GM12874 (cell line): ENCODE measurements at regions not wholly inside any gene's neighbourhood (a gene's known extent, or its start where the extent isn't known, plus 50 kb on each side); places are given as distances from the start of the nearest gene placed in this dataset.

ENCODE experiments used
- TF ChIP-seq, protein P1 (sequence below): IDR thresholded peaks from 2 replicates; pipeline ENCODE4 v1.5.1; 2011; ENCODE audit warnings: low read depth, mild to moderate bottlenecking, control low read depth, low read length, moderate library complexity; ENCODE audit not compliant: insufficient read depth

DNA sequence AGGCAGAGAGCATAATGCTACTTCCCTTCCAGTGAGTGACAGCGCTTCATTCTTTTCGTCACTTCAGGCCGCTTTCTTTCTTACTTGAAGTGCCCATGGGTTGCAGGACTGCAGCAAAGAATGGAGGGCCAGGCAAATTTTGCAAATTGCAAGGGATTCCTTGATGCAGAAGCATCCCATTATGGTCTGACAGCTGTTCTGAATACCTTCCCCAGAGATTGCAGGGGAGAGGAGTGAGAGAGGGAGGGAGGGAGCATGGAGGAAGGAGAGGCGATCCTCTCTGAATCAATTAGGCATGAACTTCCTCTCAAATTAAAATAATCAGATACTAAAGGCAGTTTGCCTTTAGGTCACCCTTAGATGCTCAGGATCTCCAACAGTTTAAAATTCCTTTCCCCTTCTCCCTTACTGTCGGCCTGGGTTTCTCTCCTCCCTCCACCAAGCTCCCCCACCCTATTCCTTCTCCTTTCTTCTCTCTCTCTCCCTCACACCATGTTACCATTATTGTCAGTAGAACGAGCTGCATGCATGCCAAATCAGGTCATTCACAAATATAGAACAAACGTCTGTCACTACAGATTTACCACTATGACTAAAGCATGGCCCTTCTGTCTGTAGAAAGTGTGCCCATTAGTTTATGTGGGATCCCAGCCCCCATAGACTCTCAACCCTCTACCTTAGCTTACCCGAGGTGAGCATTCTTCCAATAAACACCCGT, 289.2 kb downstream of the CD83 start:
- TF ChIP-seq, protein P1, sequence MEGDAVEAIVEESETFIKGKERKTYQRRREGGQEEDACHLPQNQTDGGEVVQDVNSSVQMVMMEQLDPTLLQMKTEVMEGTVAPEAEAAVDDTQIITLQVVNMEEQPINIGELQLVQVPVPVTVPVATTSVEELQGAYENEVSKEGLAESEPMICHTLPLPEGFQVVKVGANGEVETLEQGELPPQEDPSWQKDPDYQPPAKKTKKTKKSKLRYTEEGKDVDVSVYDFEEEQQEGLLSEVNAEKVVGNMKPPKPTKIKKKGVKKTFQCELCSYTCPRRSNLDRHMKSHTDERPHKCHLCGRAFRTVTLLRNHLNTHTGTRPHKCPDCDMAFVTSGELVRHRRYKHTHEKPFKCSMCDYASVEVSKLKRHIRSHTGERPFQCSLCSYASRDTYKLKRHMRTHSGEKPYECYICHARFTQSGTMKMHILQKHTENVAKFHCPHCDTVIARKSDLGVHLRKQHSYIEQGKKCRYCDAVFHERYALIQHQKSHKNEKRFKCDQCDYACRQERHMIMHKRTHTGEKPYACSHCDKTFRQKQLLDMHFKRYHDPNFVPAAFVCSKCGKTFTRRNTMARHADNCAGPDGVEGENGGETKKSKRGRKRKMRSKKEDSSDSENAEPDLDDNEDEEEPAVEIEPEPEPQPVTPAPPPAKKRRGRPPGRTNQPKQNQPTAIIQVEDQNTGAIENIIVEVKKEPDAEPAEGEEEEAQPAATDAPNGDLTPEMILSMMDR, result no peak

DNA sequence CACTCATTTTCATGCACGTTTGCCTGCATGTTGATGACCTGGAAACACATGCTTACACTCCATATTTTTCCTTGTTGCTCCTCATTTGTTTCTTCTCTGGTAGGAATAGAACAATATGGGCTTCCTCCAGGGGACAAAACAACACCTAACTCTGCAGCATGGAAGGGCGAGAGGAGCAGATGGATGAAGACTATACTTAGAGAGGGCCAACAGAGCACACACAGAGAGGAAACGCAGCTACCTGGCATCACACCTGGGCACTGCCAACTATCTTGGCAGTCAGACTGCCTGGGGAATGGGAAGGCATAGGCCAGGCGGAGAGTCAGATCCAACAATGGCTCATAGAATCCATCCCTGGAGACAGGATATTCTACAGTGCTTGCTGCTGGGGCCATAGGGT, 290.9 kb downstream of the CD83 start:
- TF ChIP-seq, protein P1, result no peak

DNA sequence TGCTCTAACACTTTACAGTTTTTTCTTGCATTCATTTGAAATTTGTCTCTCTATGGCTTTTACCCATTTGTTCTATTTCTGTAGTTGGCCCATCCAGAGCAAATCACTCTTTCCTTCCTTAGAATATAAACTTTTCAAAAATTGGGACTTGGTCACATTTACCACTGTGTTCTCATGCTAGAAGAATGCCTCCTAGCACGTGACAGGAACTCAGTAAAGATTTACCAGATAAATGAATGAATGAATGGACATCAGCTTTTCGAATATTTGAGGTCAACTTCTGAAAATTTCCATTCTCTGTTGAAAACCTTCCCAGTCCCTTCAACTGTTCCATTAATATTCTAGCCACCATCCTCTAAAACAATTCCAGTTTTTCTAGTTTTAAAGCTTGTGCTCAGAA, 294.5 kb downstream of the CD83 start:
- TF ChIP-seq, protein P1, result no peak

DNA sequence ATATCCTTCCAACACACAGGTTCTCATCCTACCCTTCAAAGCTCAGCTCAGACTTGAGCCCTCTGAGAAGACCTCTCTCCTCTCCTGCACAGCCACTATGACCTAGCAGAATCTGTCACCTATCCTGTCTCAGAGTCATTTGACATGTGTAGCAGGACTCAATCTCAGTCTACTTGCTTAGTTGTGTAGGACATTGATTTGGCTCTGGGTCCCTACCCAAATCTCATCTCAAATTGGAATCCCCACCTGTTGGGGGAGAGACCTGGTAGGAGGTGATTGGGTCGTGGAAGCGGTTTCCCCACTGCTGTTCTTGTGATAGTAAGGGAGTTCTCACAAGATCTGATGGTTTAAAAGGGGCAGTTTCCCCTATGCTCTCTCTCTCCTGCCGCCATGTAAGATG, 297.9 kb downstream of the CD83 start:
- TF ChIP-seq, protein P1, result no peak

DNA sequence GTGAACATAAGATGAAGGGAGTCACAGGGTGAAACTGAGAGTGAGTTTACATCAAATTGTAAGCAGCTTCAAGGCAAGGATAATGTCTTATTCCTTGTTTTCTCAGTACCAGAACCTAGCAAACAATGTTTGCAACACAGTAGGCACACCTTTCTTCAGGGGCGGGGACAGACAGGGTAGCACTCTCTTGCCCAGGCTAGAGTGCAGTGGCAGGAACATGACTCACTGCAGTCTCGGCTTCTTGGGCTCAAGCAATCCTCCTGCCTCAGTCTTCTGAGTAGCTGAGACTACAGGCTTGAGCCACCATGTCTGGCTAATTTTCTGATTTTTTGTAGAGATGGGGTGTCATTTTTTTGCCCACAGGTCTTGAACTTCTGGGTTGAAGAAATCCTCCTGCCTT, 299.8 kb downstream of the CD83 start:
- TF ChIP-seq, protein P1, result no peak

DNA sequence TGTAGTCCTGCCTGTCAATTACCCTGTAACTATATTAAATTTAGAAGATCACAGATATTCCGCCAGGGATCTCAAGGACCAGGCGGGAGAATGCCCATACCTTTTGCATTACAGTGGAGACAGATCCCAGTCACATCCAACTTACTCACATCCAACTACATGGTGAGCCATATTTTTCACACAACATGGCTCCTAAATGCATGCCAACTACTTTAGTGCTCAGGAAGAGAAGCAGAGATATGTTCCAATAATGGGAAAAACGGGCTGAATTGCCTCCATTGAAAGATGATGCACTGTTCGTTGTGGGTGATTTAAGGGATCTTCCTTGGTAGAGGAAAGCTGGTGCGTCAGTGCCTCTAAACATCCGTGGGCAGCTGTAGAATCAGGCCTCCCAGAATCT, 304.5 kb downstream of the CD83 start:
- TF ChIP-seq, protein P1, result no peak

DNA sequence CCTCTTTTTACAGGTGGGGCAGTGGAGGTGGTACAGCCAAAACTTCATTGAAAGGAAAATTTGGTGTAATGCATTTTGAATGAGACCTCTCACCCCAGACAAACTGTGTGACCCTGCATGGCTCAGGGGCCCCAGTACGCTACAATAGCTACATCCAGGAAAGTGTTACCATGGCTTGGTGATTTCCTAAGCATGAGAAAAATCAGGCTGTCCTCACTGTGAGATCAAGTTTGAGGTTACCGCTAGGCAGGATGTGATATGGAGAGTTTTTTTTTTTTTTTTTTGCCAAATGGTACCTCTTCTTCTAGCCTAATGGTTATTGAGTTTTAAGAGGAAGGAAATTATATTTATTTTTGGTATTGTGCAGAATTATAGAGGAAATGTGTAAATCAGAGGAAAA, 305.3 kb downstream of the CD83 start:
- TF ChIP-seq, protein P1, result no peak

DNA sequence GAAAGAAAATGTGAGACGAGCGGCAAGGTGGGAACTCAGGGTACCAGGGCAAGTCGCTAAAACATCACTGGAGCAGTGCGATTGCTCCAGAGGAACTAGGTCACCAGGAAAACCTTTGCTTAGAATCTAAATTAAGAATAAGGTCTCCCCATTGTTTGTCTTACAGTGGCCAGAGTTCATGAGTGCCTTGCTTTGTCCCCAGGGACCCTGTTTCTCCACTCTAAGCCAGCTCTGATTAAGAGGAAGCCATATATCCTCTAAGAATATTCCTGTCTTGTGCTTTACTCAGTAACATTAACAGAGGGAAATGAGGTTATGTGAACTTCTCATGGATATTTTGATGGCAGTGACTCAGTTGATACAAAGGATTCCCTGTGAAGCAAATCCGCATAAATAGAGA, 305.8 kb downstream of the CD83 start:
- TF ChIP-seq, protein P1, result no peak
